GM23338 (cell line): ENCODE measurements at regions not wholly inside any gene's neighbourhood (a gene's known extent, or its start where the extent isn't known, plus 50 kb on each side); places are given as distances from the start of the nearest gene placed in this dataset.

Source experiments
- ATAC-seq: fragments of 200-7000 bp; cut with Tn5 transposase; 3 replicates; pipeline ENCODE4 v1.9.1; 2020
- DNase-seq: peaks from one replicate; pipeline ENCODE4 v3.0.0-alpha.2; 2015; ENCODE audit warnings: low spot score
- H2AFZ ChIP-seq: fragments of 200-600 bp; sonication (generic); 2 replicates; pipeline ENCODE4 v1.8.0; 2016; ENCODE audit warnings: antibody characterized with exemption, mild to moderate bottlenecking, moderate library complexity
- H3F3A ChIP-seq: fragments of 200-600 bp; sonication (generic); replicated peaks from 2 replicates; pipeline ENCODE4 v1.8.0; 2017; ENCODE audit warnings: antibody characterized with exemption, mixed run types, low read depth
- H3K27ac ChIP-seq: fragments of 200-600 bp; sonication (generic); 2 replicates; pipeline ENCODE4 v1.6.1; 2016; ENCODE audit warnings: low read depth
- H3K27me3 ChIP-seq: fragments of 200-600 bp; sonication (generic); 2 replicates; pipeline ENCODE4 v1.8.0; 2016; ENCODE audit warnings: mild to moderate bottlenecking, mixed run types, moderate library complexity; ENCODE audit not compliant: insufficient read depth
- H3K36me3 ChIP-seq: fragments of 200-600 bp; sonication (generic); 2 replicates; pipeline ENCODE4 v1.8.0; 2016; ENCODE audit warnings: mild to moderate bottlenecking; ENCODE audit not compliant: insufficient read depth
- H3K4me1 ChIP-seq: fragments of 200-600 bp; sonication (generic); 2 replicates; pipeline ENCODE4 v1.8.0; 2016; ENCODE audit warnings: mild to moderate bottlenecking, moderate library complexity; ENCODE audit not compliant: insufficient read depth
- H3K4me2 ChIP-seq: fragments of 200-600 bp; sonication (generic); 2 replicates; pipeline ENCODE4 v1.7.1; 2017; ENCODE audit warnings: mixed run types
- H3K4me3 ChIP-seq: fragments of 200-600 bp; sonication (generic); 2 replicates; pipeline ENCODE4 v1.6.1; 2016; ENCODE audit warnings: mixed run types
- H3K79me2 ChIP-seq: fragments of 200-600 bp; sonication (generic); replicated peaks from 2 replicates; pipeline ENCODE4 v1.8.0; 2017; ENCODE audit warnings: mild to moderate bottlenecking; ENCODE audit not compliant: insufficient read depth
- H3K9me2 ChIP-seq: fragments of 200-600 bp; sonication (generic); 2 replicates; pipeline ENCODE4 v1.8.0; 2017; ENCODE audit not compliant: insufficient read depth
- H4K20me1 ChIP-seq: fragments of 200-600 bp; sonication (generic); replicated peaks from 2 replicates; pipeline ENCODE4 v1.8.0; 2017; ENCODE audit warnings: mild to moderate bottlenecking; ENCODE audit not compliant: insufficient read depth
- H3K27ac Mint-ChIP-seq: 2 replicates; pipeline ENCODE4 v1.8.0; 2020; ENCODE audit warnings: inconsistent platforms, mild to moderate bottlenecking, moderate library complexity, mixed read lengths
- H3K27me3 Mint-ChIP-seq: 3 replicates; pipeline ENCODE4 v1.8.0; 2022; ENCODE audit warnings: low read depth, mild to moderate bottlenecking, moderate library complexity, mixed read lengths, inconsistent platforms; ENCODE audit not compliant: insufficient read depth, poor library complexity
- H3K36me3 Mint-ChIP-seq: 3 replicates; pipeline ENCODE4 v1.8.0; 2021; ENCODE audit warnings: low read depth, mild to moderate bottlenecking, inconsistent platforms, moderate library complexity, mixed read lengths
- H3K4me1 Mint-ChIP-seq: 3 replicates; pipeline ENCODE4 v1.8.0; 2020; ENCODE audit warnings: mild to moderate bottlenecking, inconsistent platforms, mixed read lengths
- H3K4me3 Mint-ChIP-seq: 3 replicates; pipeline ENCODE4 v1.8.0; 2021; ENCODE audit warnings: moderate library complexity, mild to moderate bottlenecking, inconsistent platforms, mixed read lengths
- H3K9me3 Mint-ChIP-seq: 3 replicates; pipeline ENCODE4 v1.8.0; 2020; ENCODE audit warnings: moderate library complexity, mild to moderate bottlenecking, inconsistent platforms, mixed read lengths
- CREB1 ChIP-seq: fragments of 250-450 bp; sonication (Bioruptor Pico); IDR thresholded peaks from 2 replicates; pipeline ENCODE4 v1.5.0; 2020; ENCODE audit warnings: low read depth, mild to moderate bottlenecking, moderate library complexity
- EZH2 ChIP-seq: fragments of 200-600 bp; sonication (generic); IDR thresholded peaks from one replicate; pipeline ENCODE4 v1.8.0; 2017; ENCODE audit warnings: antibody characterized with exemption, mild to moderate bottlenecking, low read depth; ENCODE audit not compliant: unreplicated experiment
- EZH2phosphoT487 ChIP-seq: fragments of 200-600 bp; sonication (generic); IDR thresholded peaks from one replicate; pipeline ENCODE4 v1.8.1; 2018; ENCODE audit warnings: antibody characterized with exemption; ENCODE audit not compliant: unreplicated experiment
- JUNB ChIP-seq: IDR thresholded peaks from one replicate; pipeline ENCODE4 v1.6.1; 2016; ENCODE audit warnings: antibody characterized with exemption; ENCODE audit not compliant: unreplicated experiment
- POLR2AphosphoS5 ChIP-seq: IDR thresholded peaks from 2 replicates; pipeline ENCODE4 v1.6.1; 2016; ENCODE audit warnings: antibody characterized with exemption, low read depth
- STAT1 ChIP-seq: IDR thresholded peaks from one replicate; pipeline ENCODE4 v1.6.1; 2016; ENCODE audit warnings: antibody characterized with exemption; ENCODE audit not compliant: unreplicated experiment
- ZNF114 ChIP-seq: fragments of 250-450 bp; sonication (Bioruptor Pico); IDR thresholded peaks from 2 replicates; pipeline ENCODE4 v1.5.0; 2020; ENCODE audit warnings: mild to moderate bottlenecking, moderate library complexity
- ZNF331 ChIP-seq: fragments of 250-450 bp; sonication (Bioruptor Pico); IDR thresholded peaks from 2 replicates; pipeline ENCODE4 v1.5.0; 2020; ENCODE audit warnings: low read depth, mild to moderate bottlenecking, moderate library complexity
- TF ChIP-seq, protein P1 (sequence below): IDR thresholded peaks from 2 replicates; pipeline ENCODE4 v1.6.1; 2016; ENCODE audit warnings: antibody characterized with exemption
- TF ChIP-seq, protein P2 (sequence below): fragments of 250-450 bp; sonication (Bioruptor Pico); IDR thresholded peaks from 2 replicates; pipeline ENCODE4 v1.5.0; 2020; ENCODE audit warnings: mild to moderate bottlenecking, moderate library complexity
- TF ChIP-seq, protein P3 (sequence below), 2 experiments: fragments of 200-600 bp in 1 of 2; sonication (generic) in 1 of 2; conservative IDR thresholded peaks; 2 replicates each; pipeline versions ENCODE4 v1.5.1 to v1.6.1; 2016 to 2017; ENCODE audit warnings: antibody characterized with exemption in 2 of 2, low read depth in 2 of 2, mild to moderate bottlenecking in 2 of 2, moderate library complexity in 1 of 2

DNA sequence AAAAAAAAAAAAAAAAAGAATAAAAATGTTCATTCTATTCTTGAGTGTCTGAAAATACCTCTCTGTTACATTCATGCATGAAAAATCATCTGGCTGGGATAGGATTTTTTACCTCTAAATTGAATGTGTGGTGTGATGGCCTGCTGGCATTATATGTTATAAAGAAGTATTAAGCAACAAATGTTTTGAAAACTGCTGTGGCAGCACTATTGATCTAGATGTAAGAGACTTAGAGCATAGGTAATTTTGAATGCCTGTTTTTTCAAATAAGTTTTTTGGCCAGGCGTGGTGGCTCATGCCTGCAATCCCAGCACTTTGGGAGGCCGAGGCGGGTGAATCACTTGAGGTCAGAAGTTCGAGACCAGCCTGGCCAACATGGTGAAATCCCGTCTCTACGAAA lies 147.0 kb upstream of the LINC00305 start:
- H3K27ac Mint-ChIP-seq = no peak overlapping the region

DNA sequence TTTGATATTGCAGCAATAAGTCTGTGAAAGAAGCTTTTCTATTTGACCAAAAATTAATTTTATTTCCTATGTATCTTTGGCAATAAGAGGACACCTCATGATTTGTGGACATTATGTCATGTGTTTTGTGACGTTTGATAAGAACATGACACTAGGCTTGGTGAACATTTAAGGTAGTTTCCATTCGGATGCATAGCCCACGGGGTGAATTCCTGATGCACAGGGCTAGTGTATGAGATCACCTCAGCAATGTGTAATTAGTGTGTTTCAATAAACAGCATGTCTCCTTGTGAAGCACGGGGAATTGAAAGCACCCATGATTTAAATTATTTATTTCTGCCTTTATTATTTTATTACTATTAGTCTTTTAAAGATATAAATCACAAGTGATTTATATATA lies 146.1 kb upstream of the LINC00305 start:
- Histone ChIP-seq H3K79me2 (no peaks in the 10 kb centered on the region), H3K36me3 (no peaks in the 10 kb centered on the region), H3K27me3 (no peaks in the 10 kb centered on the region), H4K20me1 (no peaks in the 10 kb centered on the region), H3K4me3 (no peak overlapping the region), H2AFZ (no peak overlapping the region), H3K9me2 (no peaks in the 10 kb centered on the region), H3K27ac (no peak overlapping the region), H3K4me1 (peaks cover 6% of the 10 kb centered on the region; the same call in 1 of the 2 replicates), H3K4me2 (no peak overlapping the region), H3F3A (no peaks in the 10 kb centered on the region)
- TF ChIP-seq JUNB = no peak
- TF ChIP-seq CREB1 (CRISPR knock-in tag) = no peak
- TF ChIP-seq ZNF331 (CRISPR knock-in tag) = no peak
- no peak for TF ChIP-seq EZH2phosphoT487
- TF ChIP-seq, protein P1, sequence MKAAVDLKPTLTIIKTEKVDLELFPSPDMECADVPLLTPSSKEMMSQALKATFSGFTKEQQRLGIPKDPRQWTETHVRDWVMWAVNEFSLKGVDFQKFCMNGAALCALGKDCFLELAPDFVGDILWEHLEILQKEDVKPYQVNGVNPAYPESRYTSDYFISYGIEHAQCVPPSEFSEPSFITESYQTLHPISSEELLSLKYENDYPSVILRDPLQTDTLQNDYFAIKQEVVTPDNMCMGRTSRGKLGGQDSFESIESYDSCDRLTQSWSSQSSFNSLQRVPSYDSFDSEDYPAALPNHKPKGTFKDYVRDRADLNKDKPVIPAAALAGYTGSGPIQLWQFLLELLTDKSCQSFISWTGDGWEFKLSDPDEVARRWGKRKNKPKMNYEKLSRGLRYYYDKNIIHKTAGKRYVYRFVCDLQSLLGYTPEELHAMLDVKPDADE = no peak
- TF ChIP-seq, protein P2, sequence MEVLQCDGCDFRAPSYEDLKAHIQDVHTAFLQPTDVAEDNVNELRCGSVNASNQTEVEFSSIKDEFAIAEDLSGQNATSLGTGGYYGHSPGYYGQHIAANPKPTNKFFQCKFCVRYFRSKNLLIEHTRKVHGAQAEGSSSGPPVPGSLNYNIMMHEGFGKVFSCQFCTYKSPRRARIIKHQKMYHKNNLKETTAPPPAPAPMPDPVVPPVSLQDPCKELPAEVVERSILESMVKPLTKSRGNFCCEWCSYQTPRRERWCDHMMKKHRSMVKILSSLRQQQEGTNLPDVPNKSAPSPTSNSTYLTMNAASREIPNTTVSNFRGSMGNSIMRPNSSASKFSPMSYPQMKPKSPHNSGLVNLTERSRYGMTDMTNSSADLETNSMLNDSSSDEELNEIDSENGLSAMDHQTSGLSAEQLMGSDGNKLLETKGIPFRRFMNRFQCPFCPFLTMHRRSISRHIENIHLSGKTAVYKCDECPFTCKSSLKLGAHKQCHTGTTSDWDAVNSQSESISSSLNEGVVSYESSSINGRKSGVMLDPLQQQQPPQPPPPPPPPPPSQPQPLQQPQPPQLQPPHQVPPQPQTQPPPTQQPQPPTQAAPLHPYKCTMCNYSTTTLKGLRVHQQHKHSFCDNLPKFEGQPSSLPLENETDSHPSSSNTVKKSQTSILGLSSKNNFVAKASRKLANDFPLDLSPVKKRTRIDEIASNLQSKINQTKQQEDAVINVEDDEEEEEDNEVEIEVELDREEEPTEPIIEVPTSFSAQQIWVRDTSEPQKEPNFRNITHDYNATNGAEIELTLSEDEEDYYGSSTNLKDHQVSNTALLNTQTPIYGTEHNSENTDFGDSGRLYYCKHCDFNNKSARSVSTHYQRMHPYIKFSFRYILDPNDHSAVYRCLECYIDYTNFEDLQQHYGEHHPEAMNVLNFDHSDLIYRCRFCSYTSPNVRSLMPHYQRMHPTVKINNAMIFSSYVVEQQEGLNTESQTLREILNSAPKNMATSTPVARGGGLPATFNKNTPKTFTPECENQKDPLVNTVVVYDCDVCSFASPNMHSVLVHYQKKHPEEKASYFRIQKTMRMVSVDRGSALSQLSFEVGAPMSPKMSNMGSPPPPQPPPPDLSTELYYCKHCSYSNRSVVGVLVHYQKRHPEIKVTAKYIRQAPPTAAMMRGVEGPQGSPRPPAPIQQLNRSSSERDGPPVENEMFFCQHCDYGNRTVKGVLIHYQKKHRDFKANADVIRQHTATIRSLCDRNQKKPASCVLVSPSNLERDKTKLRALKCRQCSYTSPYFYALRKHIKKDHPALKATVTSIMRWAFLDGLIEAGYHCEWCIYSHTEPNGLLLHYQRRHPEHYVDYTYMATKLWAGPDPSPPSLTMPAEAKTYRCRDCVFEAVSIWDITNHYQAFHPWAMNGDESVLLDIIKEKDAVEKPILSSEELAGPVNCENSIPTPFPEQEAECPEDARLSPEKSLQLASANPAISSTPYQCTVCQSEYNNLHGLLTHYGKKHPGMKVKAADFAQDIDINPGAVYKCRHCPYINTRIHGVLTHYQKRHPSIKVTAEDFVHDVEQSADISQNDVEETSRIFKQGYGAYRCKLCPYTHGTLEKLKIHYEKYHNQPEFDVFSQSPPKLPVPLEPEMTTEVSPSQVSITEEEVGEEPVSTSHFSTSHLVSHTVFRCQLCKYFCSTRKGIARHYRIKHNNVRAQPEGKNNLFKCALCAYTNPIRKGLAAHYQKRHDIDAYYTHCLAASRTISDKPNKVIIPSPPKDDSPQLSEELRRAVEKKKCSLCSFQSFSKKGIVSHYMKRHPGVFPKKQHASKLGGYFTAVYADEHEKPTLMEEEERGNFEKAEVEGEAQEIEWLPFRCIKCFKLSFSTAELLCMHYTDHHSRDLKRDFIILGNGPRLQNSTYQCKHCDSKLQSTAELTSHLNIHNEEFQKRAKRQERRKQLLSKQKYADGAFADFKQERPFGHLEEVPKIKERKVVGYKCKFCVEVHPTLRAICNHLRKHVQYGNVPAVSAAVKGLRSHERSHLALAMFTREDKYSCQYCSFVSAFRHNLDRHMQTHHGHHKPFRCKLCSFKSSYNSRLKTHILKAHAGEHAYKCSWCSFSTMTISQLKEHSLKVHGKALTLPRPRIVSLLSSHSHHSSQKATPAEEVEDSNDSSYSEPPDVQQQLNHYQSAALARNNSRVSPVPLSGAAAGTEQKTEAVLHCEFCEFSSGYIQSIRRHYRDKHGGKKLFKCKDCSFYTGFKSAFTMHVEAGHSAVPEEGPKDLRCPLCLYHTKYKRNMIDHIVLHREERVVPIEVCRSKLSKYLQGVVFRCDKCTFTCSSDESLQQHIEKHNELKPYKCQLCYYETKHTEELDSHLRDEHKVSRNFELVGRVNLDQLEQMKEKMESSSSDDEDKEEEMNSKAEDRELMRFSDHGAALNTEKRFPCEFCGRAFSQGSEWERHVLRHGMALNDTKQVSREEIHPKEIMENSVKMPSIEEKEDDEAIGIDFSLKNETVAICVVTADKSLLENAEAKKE (CRISPR knock-in tag) = no peak
- TF ChIP-seq EZH2 = no peak
- no peak for TF ChIP-seq STAT1
- TF ChIP-seq, protein P3, sequence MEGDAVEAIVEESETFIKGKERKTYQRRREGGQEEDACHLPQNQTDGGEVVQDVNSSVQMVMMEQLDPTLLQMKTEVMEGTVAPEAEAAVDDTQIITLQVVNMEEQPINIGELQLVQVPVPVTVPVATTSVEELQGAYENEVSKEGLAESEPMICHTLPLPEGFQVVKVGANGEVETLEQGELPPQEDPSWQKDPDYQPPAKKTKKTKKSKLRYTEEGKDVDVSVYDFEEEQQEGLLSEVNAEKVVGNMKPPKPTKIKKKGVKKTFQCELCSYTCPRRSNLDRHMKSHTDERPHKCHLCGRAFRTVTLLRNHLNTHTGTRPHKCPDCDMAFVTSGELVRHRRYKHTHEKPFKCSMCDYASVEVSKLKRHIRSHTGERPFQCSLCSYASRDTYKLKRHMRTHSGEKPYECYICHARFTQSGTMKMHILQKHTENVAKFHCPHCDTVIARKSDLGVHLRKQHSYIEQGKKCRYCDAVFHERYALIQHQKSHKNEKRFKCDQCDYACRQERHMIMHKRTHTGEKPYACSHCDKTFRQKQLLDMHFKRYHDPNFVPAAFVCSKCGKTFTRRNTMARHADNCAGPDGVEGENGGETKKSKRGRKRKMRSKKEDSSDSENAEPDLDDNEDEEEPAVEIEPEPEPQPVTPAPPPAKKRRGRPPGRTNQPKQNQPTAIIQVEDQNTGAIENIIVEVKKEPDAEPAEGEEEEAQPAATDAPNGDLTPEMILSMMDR (conservative IDR thresholded peaks at IDR 0.05; ENCODE audit: low read depth in 2 of 2) = no peak
- no peak for TF ChIP-seq ZNF114 (CRISPR knock-in tag)
- DNase-seq = no peak
- ATAC-seq = no peak
- Mint-ChIP-seq H3K36me3 (no peaks in the 10 kb centered on the region), H3K4me3 (no peak overlapping the region), H3K9me3 (no peaks in the 10 kb centered on the region; the same call in 2 of the 3 replicates), H3K4me1 (peaks cover 12% of the 10 kb centered on the region; the same call in 2 of the 3 replicates), H3K27me3 (peaks cover 2% of the 10 kb centered on the region), H3K27ac (no peak overlapping the region)

More for the DNA sequence above, 147.0 kb upstream of the LINC00305 start:
- Histone ChIP-seq H3K36me3 (no peaks in the 10 kb centered on the region), H3K27me3 (no peaks in the 10 kb centered on the region), H3K9me2 (no peaks in the 10 kb centered on the region), H3K27ac (no peak overlapping the region), H3K4me1 (peaks cover 6% of the 10 kb centered on the region; the same call in 1 of the 2 replicates), H3K79me2 (no peaks in the 10 kb centered on the region), H3K4me2 (no peak overlapping the region), H2AFZ (no peak overlapping the region), H3F3A (no peaks in the 10 kb centered on the region), H3K4me3 (no peak overlapping the region), H4K20me1 (no peaks in the 10 kb centered on the region)
- Mint-ChIP-seq H3K4me3 (no peak overlapping the region), H3K27me3 (peaks cover 2% of the 10 kb centered on the region), H3K4me1 (peaks cover 17% of the 10 kb centered on the region; the same call in 2 of the 3 replicates), H3K36me3 (no peaks in the 10 kb centered on the region), H3K9me3 (no peaks in the 10 kb centered on the region; the same call in 2 of the 3 replicates)
- TF ChIP-seq POLR2AphosphoS5 = no peak
- no peak for TF ChIP-seq EZH2phosphoT487
- TF ChIP-seq EZH2 = no peak
- DNase-seq (no peak), ATAC-seq (no peak)
